SK-N-SH (cell line): ENCODE measurements at regions not wholly inside any gene's neighbourhood (a gene's known extent, or its start where the extent isn't known, plus 50 kb on each side); places are given as distances from the start of the nearest gene placed in this dataset.

Experiments
- CTCF ChIP-seq: fragments of 200-600 bp; sonication (generic); IDR thresholded peaks from 2 replicates; pipeline ENCODE4 v1.6.1; 2017; ENCODE audit warnings: antibody characterized with exemption, mild to moderate bottlenecking, moderate library complexity
- POLR2AphosphoS5 ChIP-seq: IDR thresholded peaks from 2 replicates; pipeline ENCODE4 v1.6.1; 2012; ENCODE audit warnings: low read depth, low read length
- RAD21 ChIP-seq: IDR thresholded peaks from 2 replicates; pipeline ENCODE4 v1.6.1; 2012; ENCODE audit warnings: mild to moderate bottlenecking, low read length
- RXRA ChIP-seq: IDR thresholded peaks from 2 replicates; pipeline ENCODE4 v1.4.0; 2012; ENCODE audit warnings: low read depth, mild to moderate bottlenecking, borderline replicate concordance
- SIN3A ChIP-seq: IDR thresholded peaks from 2 replicates; pipeline ENCODE4 v1.6.1; 2012; ENCODE audit warnings: low read depth, mild to moderate bottlenecking, low read length, moderate library complexity, borderline replicate concordance
- TF ChIP-seq, protein P1 (sequence below): IDR thresholded peaks from 2 replicates; pipeline ENCODE4 v1.6.1; 2012; ENCODE audit warnings: mild to moderate bottlenecking, low read depth, low read length, moderate library complexity
- TF ChIP-seq, protein P2 (sequence below): fragments of 150-350 bp; IDR thresholded peaks from 2 replicates; pipeline ENCODE4 v1.6.1; 2016; ENCODE audit warnings: mild to moderate bottlenecking, low read depth, low read length

DNA sequence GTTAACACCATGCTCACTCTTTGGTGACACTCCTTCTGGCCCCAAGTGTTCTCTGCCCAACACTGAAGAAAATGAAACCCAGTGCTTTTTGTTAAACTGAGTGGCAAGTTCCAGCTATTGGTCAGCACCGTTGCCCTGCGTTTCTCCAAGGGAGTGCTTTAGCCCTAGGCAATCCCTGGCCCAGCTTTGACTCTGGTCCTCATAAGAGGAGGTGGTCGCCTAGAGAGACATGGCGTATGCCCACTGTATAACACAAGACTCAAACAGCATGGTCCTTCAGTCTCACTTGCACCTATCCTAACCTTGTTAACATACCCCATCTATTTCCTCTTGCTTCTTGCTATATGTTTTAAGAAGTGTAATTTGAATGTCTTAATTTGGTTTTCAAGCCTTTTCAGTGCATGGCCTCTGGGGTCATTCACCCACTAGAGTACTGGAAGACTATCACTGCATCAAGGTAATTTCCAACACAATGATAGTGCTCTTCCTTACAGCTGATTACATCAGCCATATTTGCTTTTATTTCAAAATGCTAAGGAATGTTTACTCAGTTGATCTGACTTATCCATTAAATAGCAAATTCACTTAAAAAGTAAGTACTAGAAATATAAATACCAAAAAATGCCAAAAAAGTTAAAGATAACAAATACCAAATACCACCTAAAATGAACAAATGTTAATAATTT is 190.5 kb upstream of the SOX21 start:
- TF ChIP-seq SIN3A, result no peak
- TF ChIP-seq CTCF, result no peak
- no peak for TF ChIP-seq RAD21
- TF ChIP-seq, protein P1, sequence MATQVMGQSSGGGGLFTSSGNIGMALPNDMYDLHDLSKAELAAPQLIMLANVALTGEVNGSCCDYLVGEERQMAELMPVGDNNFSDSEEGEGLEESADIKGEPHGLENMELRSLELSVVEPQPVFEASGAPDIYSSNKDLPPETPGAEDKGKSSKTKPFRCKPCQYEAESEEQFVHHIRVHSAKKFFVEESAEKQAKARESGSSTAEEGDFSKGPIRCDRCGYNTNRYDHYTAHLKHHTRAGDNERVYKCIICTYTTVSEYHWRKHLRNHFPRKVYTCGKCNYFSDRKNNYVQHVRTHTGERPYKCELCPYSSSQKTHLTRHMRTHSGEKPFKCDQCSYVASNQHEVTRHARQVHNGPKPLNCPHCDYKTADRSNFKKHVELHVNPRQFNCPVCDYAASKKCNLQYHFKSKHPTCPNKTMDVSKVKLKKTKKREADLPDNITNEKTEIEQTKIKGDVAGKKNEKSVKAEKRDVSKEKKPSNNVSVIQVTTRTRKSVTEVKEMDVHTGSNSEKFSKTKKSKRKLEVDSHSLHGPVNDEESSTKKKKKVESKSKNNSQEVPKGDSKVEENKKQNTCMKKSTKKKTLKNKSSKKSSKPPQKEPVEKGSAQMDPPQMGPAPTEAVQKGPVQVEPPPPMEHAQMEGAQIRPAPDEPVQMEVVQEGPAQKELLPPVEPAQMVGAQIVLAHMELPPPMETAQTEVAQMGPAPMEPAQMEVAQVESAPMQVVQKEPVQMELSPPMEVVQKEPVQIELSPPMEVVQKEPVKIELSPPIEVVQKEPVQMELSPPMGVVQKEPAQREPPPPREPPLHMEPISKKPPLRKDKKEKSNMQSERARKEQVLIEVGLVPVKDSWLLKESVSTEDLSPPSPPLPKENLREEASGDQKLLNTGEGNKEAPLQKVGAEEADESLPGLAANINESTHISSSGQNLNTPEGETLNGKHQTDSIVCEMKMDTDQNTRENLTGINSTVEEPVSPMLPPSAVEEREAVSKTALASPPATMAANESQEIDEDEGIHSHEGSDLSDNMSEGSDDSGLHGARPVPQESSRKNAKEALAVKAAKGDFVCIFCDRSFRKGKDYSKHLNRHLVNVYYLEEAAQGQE, result no peak
- no peak for TF ChIP-seq POLR2AphosphoS5
- TF ChIP-seq RXRA, result no peak
- TF ChIP-seq, protein P2, sequence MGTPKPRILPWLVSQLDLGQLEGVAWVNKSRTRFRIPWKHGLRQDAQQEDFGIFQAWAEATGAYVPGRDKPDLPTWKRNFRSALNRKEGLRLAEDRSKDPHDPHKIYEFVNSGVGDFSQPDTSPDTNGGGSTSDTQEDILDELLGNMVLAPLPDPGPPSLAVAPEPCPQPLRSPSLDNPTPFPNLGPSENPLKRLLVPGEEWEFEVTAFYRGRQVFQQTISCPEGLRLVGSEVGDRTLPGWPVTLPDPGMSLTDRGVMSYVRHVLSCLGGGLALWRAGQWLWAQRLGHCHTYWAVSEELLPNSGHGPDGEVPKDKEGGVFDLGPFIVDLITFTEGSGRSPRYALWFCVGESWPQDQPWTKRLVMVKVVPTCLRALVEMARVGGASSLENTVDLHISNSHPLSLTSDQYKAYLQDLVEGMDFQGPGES, result no peak
